ENCODE measurements at regions not wholly inside any gene's neighbourhood (a gene's known extent, or its start where the extent isn't known, plus 50 kb on each side); places are given as distances from the start of the nearest gene placed in this dataset.
"Not testable (repeated sequence)": the region's sequence is repeated elsewhere in the genome, so short reads cannot be mapped to it uniquely, and the experiment has no call there.

GRCh38 chrX:4572691-4573090 is 859.2 kb upstream of the PRKX start:
- DNase-seq (ENCODE audit: low read depth in 2 of 2): no peak

GRCh38 chrX:4570151-4570550 is 856.7 kb upstream of the PRKX start:
- DNase-seq (ENCODE audit: low read depth in 2 of 2): no peak

- no peak for DNase-seq (ENCODE audit: low read depth in 2 of 2)
Measured at GRCh38 chrX:4560192-4560591, 846.7 kb upstream of the PRKX start.

- DNase-seq (ENCODE audit: low read depth in 2 of 2): no peak
Measured at GRCh38 chrX:4550018-4550417, 836.6 kb upstream of the PRKX start.

GRCh38 chrX:4547213-4547836 is 833.9 kb upstream of the PRKX start:
- peak; percentile 48 to 63 for DNase-seq (ENCODE audit: low read depth in 2 of 2)

- not testable (repeated sequence) for DNase-seq (ENCODE audit: low read depth in 2 of 2)
Measured at GRCh38 chrX:4546178-4546577, 832.7 kb upstream of the PRKX start.

GRCh38 chrX:4528247-4528646 is 814.8 kb upstream of the PRKX start:
- no peak for DNase-seq (ENCODE audit: low read depth in 2 of 2)

- no peak for DNase-seq (ENCODE audit: low read depth in 2 of 2)
Measured at GRCh38 chrX:4485912-4486311, 772.5 kb upstream of the PRKX start.

GRCh38 chrX:4484266-4484665 is 770.8 kb upstream of the PRKX start:
- no peak for DNase-seq (ENCODE audit: low read depth in 2 of 2)

- no peak for DNase-seq (ENCODE audit: low read depth in 2 of 2)
Measured at GRCh38 chrX:4451591-4451990, 738.1 kb upstream of the PRKX start.

- no peak for DNase-seq (ENCODE audit: low read depth in 2 of 2)
Measured at GRCh38 chrX:4450177-4450576, 736.7 kb upstream of the PRKX start.

GRCh38 chrX:4435905-4436304 is 722.5 kb upstream of the PRKX start:
- no peak for DNase-seq (ENCODE audit: low read depth in 2 of 2)

- peak in 1 of 2 donors; percentile 0 for DNase-seq (ENCODE audit: low read depth in 2 of 2)
Measured at GRCh38 chrX:4397471-4397870, 684.0 kb upstream of the PRKX start.

GRCh38 chrX:4382273-4382672 is 668.8 kb upstream of the PRKX start:
- DNase-seq (ENCODE audit: low read depth in 2 of 2): no peak

- DNase-seq (ENCODE audit: low read depth in 2 of 2): no peak
Measured at GRCh38 chrX:4380710-4381109, 667.3 kb upstream of the PRKX start.

- no peak for DNase-seq (ENCODE audit: low read depth in 2 of 2)
Measured at GRCh38 chrX:4379071-4379470, 665.6 kb upstream of the PRKX start.

GRCh38 chrX:4373791-4374190 is 660.3 kb upstream of the PRKX start:
- no peak for DNase-seq (ENCODE audit: low read depth in 2 of 2)

GRCh38 chrX:4358577-4358976 is 645.1 kb upstream of the PRKX start:
- DNase-seq (ENCODE audit: low read depth in 2 of 2): no peak

- DNase-seq (ENCODE audit: low read depth in 2 of 2): no peak
Measured at GRCh38 chrX:4322916-4323315, 609.5 kb upstream of the PRKX start.

GRCh38 chrX:4320436-4320947 is 607.0 kb upstream of the PRKX start:
- no peak for DNase-seq (ENCODE audit: low read depth in 2 of 2)

GRCh38 chrX:4315891-4316290 is 602.4 kb upstream of the PRKX start:
- DNase-seq (ENCODE audit: low read depth in 2 of 2): no peak

- DNase-seq (ENCODE audit: low read depth in 2 of 2): no peak
Measured at GRCh38 chrX:4314586-4314985, 601.1 kb upstream of the PRKX start.

- no peak for DNase-seq (ENCODE audit: low read depth in 2 of 2)
Measured at GRCh38 chrX:4277122-4277521, 563.7 kb upstream of the PRKX start.

GRCh38 chrX:4268676-4269075 is 555.2 kb upstream of the PRKX start:
- DNase-seq (ENCODE audit: low read depth in 2 of 2): no peak

Measured in lung microvascular endothelial cell (primary cell).